ENCODE measurements at regions not wholly inside any gene's neighbourhood (a gene's known extent, or its start where the extent isn't known, plus 50 kb on each side); places are given as distances from the start of the nearest gene placed in this dataset.

DNA sequence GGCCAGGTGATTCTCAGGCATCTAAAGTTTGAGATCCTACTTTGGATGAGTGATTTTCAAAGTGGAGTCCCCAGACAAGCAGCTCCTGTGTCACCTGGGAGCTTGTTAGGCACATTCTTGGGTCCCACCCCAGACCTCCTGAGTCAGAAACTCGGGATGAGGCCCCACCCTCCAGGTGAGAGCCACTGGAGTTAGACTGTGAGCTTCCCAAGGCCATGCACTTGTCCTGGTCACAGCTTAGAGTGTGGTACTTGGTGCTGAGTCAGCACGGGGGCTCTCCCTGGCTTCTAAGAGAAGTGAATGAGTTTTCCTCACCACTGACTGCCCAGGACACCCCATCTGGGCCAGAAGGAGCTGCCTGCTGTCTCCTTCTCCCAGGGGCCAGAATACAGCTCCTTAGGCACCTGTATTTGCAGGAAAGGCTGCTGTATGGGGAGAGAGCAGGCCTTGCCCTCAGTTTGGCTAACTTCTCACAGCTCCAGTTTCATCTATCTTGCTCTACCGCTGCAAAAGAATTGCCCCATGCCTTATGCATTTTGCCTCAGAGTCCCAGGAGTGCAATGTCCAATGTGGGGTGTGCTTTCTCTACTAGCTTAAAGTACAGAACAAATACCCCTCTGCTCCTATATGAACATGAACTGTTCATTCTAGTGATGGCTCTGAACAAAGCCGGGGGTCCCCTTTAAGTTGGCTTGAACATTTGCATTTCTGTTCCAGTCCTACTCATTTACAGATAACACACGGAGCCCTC is 98.1 kb downstream of the PSMG1 start:
- Histone ChIP-seq H3K36me3 (no peaks in the 10 kb centered on the region), H3K27ac (no peak overlapping the region), H3K4me3 (no peak overlapping the region), H3K4me1 (peaks cover 0 to 5% (median 2%) of the 10 kb centered on the region in 4 donors), H3K9me3 (no peaks in the 10 kb centered on the region), H3K27me3 (no peaks in the 10 kb centered on the region)
- TF ChIP-seq, protein P1, sequence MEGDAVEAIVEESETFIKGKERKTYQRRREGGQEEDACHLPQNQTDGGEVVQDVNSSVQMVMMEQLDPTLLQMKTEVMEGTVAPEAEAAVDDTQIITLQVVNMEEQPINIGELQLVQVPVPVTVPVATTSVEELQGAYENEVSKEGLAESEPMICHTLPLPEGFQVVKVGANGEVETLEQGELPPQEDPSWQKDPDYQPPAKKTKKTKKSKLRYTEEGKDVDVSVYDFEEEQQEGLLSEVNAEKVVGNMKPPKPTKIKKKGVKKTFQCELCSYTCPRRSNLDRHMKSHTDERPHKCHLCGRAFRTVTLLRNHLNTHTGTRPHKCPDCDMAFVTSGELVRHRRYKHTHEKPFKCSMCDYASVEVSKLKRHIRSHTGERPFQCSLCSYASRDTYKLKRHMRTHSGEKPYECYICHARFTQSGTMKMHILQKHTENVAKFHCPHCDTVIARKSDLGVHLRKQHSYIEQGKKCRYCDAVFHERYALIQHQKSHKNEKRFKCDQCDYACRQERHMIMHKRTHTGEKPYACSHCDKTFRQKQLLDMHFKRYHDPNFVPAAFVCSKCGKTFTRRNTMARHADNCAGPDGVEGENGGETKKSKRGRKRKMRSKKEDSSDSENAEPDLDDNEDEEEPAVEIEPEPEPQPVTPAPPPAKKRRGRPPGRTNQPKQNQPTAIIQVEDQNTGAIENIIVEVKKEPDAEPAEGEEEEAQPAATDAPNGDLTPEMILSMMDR (IDR thresholded peaks at IDR 0.05): no peak
- no peak for TF ChIP-seq POLR2AphosphoS5 (IDR thresholded peaks at IDR 0.05)
- no peak for TF ChIP-seq POLR2A (IDR thresholded peaks at IDR 0.05)
- no peak for TF ChIP-seq EP300 (IDR thresholded peaks at IDR 0.05)
- intact Hi-C loops (cut with DNase I): no loop called here
- DNase-seq: no peak
- 74 to 76% methylated on average over 5 of the region's 5 CpGs for WGBS, 2 donors

DNA sequence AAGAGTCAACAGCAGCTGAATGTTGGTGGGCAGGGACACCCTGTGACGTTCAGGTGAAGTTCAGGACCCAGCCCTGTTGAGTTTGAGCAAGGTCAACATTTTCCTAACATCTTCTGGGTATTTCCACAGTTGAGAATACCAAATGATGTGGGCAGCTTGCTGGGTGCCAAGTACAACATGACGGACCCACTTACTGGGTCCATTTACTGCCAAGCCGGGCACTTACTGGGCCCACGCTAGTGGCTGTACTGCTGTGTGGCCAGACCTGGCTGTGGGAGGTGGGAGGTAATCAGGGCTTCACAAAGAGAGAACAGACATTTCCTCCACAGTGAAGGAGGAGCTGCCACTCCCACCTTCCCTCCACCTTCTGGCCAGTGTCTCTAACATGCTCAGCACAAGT is 99.2 kb downstream of the PSMG1 start:
- no peak for DNase-seq
- intact Hi-C loops (cut with DNase I): no loop called here
- Histone ChIP-seq H3K36me3 (no peaks in the 10 kb centered on the region), H3K27me3 (no peaks in the 10 kb centered on the region), H3K9me3 (no peaks in the 10 kb centered on the region), H3K4me3 (no peak overlapping the region), H3K4me1 (peaks cover 0 to 5% (median 2%) of the 10 kb centered on the region in 4 donors), H3K27ac (no peak overlapping the region)
- WGBS, 2 donors: 67 to 78% methylated on average over 4 of the region's 4 CpGs
- no peak for TF ChIP-seq POLR2A (IDR thresholded peaks at IDR 0.05)
- TF ChIP-seq EP300 (IDR thresholded peaks at IDR 0.05): no peak
- TF ChIP-seq, protein P1 (IDR thresholded peaks at IDR 0.05): no peak
- no peak for TF ChIP-seq POLR2AphosphoS5 (IDR thresholded peaks at IDR 0.05)

DNA sequence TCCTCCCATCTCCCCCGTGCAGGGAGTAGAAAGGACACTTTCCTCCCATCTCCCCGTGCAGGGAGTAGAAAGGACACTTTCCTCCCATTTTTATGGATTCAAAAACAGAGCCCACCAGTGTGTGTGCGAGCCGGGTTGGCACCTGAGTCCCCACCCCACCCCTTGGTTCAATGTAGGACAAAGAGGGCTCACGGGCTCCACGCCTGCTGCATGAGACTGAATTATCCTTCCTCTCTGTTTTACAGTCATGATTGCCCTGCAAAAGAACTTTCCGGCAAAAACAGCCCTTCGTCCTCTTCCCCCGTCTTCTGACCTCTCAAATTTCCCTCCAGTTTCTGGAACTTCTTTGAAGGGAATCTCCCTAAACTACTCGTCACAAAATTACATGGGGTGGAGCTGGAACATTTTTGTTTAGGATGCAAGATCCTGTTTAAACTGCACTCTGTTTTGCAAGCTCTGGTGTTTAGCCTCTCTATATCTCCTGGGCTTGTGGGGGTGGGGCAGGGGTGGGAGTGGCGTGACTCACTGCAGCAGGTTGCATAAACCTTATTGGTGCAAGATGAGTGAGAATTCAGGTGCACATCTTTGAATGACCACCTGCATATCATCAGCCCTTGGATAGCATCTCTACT is 99.8 kb downstream of the PSMG1 start:
- TF ChIP-seq POLR2A (IDR thresholded peaks at IDR 0.05): no peak
- no peak for TF ChIP-seq EP300 (IDR thresholded peaks at IDR 0.05)
- TF ChIP-seq, protein P1 (IDR thresholded peaks at IDR 0.05): no peak
- TF ChIP-seq POLR2AphosphoS5 (IDR thresholded peaks at IDR 0.05): no peak
- intact Hi-C loops (cut with DNase I): no loop called here
- H3K36me3 ChIP-seq: no peaks in the 10 kb centered on the region
- peaks cover 0 to 5% (median 2%) of the 10 kb centered on the region in 4 donors for H3K4me1 ChIP-seq
- DNase-seq: no peak
- H3K4me3 ChIP-seq: no peak overlapping the region
- no peaks in the 10 kb centered on the region for H3K27me3 ChIP-seq
- H3K27ac ChIP-seq: peak overlapping the region in 1 of 4 donors; percentile 50
- H3K9me3 ChIP-seq: no peaks in the 10 kb centered on the region
- WGBS, 2 donors: 12 to 53% methylated on average over 11 of the region's 11 CpGs

DNA sequence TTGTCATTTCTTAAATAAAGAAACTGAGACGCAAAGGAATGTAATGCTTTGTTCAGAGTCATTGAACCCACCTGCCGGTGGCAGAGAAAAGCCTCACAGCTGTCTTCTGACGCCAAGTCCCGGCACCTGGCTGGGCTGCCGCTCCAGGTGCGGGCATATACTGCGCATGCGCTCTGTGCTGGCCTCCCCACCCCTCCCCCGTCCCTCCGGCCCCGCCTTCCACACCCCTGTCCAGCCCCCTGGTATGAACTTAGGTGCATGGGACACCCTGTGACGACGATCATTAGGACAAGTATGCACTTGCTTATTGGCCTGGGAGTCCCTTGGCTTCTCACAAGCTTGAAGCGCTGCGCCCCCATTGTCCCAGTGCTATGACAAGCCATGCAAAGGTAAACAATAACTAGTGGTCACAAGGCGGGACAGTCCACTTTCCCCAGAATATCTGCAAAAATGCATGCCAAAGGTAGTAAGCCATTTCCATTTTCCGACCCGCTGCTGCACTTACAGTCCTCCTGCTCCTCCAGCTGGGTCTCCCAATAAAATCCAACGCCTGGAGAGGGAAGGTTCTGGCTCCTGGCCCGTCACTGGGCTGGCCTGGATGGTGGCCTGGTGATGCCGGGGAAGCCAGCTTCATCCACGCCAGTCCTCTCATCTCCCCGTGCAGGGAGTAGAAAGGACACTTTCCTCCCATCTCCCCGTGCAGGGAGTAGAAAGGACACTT is 100.4 kb downstream of the PSMG1 start:
- Histone ChIP-seq H3K9me3 (no peaks in the 10 kb centered on the region), H3K27me3 (no peaks in the 10 kb centered on the region), H3K4me1 (peaks cover 0 to 5% (median 2%) of the 10 kb centered on the region in 4 donors), H3K36me3 (no peaks in the 10 kb centered on the region), H3K4me3 (no peak overlapping the region), H3K27ac (peak overlapping the region in 1 of 4 donors; percentile 50)
- 15 to 60% methylated on average over 24 of the region's 24 CpGs for WGBS, 2 donors
- DNase-seq: no peak
- intact Hi-C loops (cut with DNase I): no loop called here
- no peak for TF ChIP-seq POLR2A (IDR thresholded peaks at IDR 0.05)
- no peak for TF ChIP-seq POLR2AphosphoS5 (IDR thresholded peaks at IDR 0.05)
- TF ChIP-seq EP300 (IDR thresholded peaks at IDR 0.05): no peak
- TF ChIP-seq, protein P1 (IDR thresholded peaks at IDR 0.05): no peak

All from sigmoid colon (tissue), 6 donors.